ENCODE measurements at regions not wholly inside any gene's neighbourhood (a gene's known extent, or its start where the extent isn't known, plus 50 kb on each side); places are given as distances from the start of the nearest gene placed in this dataset.
"Not testable (repeated sequence)": the region's sequence is repeated elsewhere in the genome, so short reads cannot be mapped to it uniquely, and the experiment has no call there.

DNA sequence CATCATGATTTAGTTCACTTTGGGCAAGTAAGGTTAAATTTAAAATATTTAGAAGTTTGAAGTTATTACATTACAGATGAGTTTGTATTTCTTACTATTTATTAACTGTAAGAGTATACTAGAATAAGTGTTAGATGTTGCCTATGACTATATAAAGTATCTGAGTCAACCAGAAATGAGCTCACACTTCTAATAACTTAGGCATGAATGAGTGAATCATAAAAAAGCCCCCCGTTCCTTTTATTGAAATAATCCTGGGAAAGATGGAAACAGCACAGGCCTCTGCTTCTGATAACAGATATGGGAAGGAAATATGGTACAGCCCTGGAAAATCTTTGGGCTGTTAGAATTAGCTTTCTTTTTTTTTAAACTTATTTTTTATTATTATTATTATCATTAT, 66.6 kb upstream of the TGFBR2 start (continued):
- TF ChIP-seq ZNF274 (IDR thresholded peaks at IDR 0.05; ENCODE audit: borderline replicate concordance, extremely low read depth, low read length) (no peak), RFX5 (IDR thresholded peaks at IDR 0.05; ENCODE audit: borderline replicate concordance, low read depth, low read length) (no peak), POLR2AphosphoS5 (IDR thresholded peaks at IDR 0.05; ENCODE audit: low read depth, low read length) (no peak), POU5F1 (IDR thresholded peaks at IDR 0.05; ENCODE audit: low read depth, low read length) (no peak), KDM1A (IDR thresholded peaks at IDR 0.05; ENCODE audit: borderline replicate concordance, low read length) (no peak)

DNA sequence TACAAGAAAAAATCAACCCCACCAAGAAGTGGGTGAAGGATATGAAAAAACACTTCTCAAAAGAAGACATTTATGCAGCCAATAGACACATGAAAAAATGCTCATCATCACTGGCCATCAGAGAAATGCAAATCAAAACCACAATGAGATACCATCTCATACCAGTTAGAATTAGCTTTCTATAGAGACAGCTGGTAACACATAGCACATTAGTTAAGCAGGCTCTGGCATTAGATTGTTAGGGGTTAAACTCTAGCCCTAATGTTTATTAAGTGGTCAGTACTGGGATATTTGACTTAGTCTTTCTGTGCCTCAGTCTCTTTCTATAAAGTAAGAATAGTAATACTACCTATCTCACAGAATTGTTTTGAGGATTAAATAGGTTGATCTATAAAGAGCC, 65.2 kb upstream of the TGFBR2 start:
- H3K4me3 ChIP-seq (ENCODE audit: extremely low read depth in 1 of 4, insufficient read depth in 2 of 4, low read depth in 3 of 4, low read length in 4 of 4); H2BK120ac ChIP-seq (replicated peaks; ENCODE audit: low read depth, low read length); DNase-seq (ENCODE audit: low read depth in 1 of 2, low spot score in 2 of 2); H3K79me2 ChIP-seq (ENCODE audit: control insufficient read depth in 1 of 2, insufficient read depth in 2 of 2, low read length in 2 of 2); H2AFZ ChIP-seq (ENCODE audit: low read length); H3K14ac ChIP-seq (ENCODE audit: insufficient read length); H3K23me2 ChIP-seq (ENCODE audit: low read depth, low read length); H2AK5ac ChIP-seq (ENCODE audit: low read depth, low read length); H3K4me1 ChIP-seq (replicated peaks in 1 of 4; ENCODE audit: control insufficient read depth in 3 of 4, insufficient read depth in 4 of 4, low read length in 3 of 4); FAIRE-seq; H2BK20ac ChIP-seq (ENCODE audit: low read length); H3K36me3 ChIP-seq (ENCODE audit: control insufficient read depth in 2 of 4, insufficient read depth in 4 of 4, low read length in 3 of 4); H3K9me3 ChIP-seq (ENCODE audit: insufficient read depth in 2 of 2, low read depth in 1 of 2, low read length in 1 of 2); H2BK5ac ChIP-seq (ENCODE audit: low read depth, low read length); H4K8ac ChIP-seq (ENCODE audit: extremely low read depth, insufficient read depth, low read length); H3K18ac ChIP-seq (ENCODE audit: extremely low read depth, low read length); CTCF ChIA-PET (ENCODE audit: partially characterized antibody); H2BK12ac ChIP-seq (ENCODE audit: low read depth, low read length); H3K56ac ChIP-seq (replicated peaks; ENCODE audit: insufficient read length, low read depth, low read length); H3K9ac ChIP-seq (replicated peaks in 1 of 4; ENCODE audit: extremely low read depth in 1 of 4, low read depth in 3 of 4, low read length in 3 of 4); H3K4me2 ChIP-seq (ENCODE audit: insufficient read depth in 1 of 2, low read depth in 2 of 2, low read length in 2 of 2); H3K27me3 ChIP-seq (replicated peaks in 1 of 4; ENCODE audit: control insufficient read depth in 3 of 4, extremely low read depth in 1 of 4, insufficient read depth in 3 of 4, low read length in 3 of 4); H3K27ac ChIP-seq (ENCODE audit: low read depth, low read length); H3K23ac ChIP-seq (ENCODE audit: insufficient read length); H3K4ac ChIP-seq (replicated peaks; ENCODE audit: insufficient read length, low read depth, low read length); H4K5ac ChIP-seq (ENCODE audit: insufficient read length, low read depth, low read length); H2BK15ac ChIP-seq (ENCODE audit: low read length); H4K91ac ChIP-seq (replicated peaks; ENCODE audit: insufficient read length, low read length); H3K79me1 ChIP-seq (ENCODE audit: low read depth, low read length); H4K20me1 ChIP-seq (replicated peaks in 1 of 2; ENCODE audit: control insufficient read depth in 1 of 2, insufficient read depth in 2 of 2, low read length in 2 of 2); POLR2A ChIA-PET (ENCODE audit: partially characterized antibody): not testable (repeated sequence)
